ENCODE measurements at regions not wholly inside any gene's neighbourhood (a gene's known extent, or its start where the extent isn't known, plus 50 kb on each side); places are given as distances from the start of the nearest gene placed in this dataset.
"Not testable (repeated sequence)": the region's sequence is repeated elsewhere in the genome, so short reads cannot be mapped to it uniquely, and the experiment has no call there.

GRCh38 chr2:51920509-51920908 is 888.6 kb upstream of the NRXN1 start:
- no peak for DNase-seq

GRCh38 chr2:51919395-51919794 is 887.5 kb upstream of the NRXN1 start:
- DNase-seq: no peak

GRCh38 chr2:51918113-51918512 is 886.2 kb upstream of the NRXN1 start:
- DNase-seq: no peak

GRCh38 chr2:51903728-51904127 is 871.8 kb upstream of the NRXN1 start:
- no peak for DNase-seq

DNA sequence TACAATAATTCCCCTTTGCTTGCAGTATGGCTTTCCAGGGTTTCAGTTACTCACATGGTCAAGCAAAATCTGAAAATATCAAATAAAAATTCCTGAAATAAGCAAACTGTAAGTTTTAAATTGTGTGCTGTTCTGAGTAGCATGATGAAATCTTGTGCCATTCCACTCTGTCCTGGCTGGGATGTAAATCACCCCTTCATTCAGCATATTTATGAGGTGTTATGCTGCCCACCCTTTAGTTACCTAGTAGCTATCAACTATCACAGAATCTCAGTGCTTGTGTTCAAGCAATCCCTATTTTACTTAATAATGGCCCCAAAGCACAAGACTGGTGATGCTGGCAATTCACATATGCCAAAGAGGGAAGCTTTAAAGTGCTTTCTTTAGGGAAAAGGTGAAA is 867.7 kb upstream of the NRXN1 start:
- no peak for DNase-seq

GRCh38 chr2:51894584-51894983 is 862.7 kb upstream of the NRXN1 start:
- DNase-seq: not testable (repeated sequence)

DNA sequence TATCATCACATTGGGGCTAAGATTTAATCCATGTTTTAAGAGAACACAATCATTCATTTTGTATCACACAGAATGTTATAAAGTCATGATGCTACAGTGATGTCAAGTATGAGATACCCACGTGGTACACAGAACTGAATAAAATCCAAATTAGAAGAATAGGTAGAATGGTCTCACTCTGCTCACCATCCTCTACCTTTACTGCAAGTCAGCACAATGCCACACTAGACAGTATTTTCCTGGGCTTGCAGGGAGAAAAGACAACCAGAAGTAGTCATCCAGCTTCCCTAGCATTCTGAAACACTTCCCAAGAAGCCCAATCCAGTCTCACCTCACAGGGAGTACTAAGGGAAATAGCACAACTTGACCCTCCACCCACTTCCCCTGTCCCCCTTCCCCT is 856.2 kb upstream of the NRXN1 start:
- no peak for DNase-seq

- DNase-seq: no peak
Measured at GRCh38 chr2:51881673-51882072, 849.7 kb upstream of the NRXN1 start.

GRCh38 chr2:51880153-51880552 is 848.2 kb upstream of the NRXN1 start:
- no peak for DNase-seq

GRCh38 chr2:51866361-51866760 is 834.4 kb upstream of the NRXN1 start:
- no peak for DNase-seq

DNA sequence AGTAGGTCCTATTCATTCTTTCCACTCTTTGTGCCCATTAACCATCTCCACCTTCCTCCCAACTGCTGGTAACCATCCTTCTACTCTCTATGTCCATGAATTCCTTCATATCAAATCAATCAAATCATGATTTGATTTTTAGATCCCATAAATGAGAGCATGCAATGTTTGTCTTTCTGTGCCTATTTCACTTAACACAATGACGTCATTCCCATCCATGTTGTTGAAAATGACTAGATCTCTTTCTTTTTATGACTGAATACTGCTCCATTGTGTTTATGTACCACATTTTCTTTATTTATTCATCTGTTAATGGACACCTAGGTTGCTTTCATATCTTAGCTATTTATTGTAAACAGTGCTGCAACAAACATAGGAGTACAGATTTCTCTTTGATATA is 827.3 kb upstream of the NRXN1 start:
- no peak for DNase-seq

DNA sequence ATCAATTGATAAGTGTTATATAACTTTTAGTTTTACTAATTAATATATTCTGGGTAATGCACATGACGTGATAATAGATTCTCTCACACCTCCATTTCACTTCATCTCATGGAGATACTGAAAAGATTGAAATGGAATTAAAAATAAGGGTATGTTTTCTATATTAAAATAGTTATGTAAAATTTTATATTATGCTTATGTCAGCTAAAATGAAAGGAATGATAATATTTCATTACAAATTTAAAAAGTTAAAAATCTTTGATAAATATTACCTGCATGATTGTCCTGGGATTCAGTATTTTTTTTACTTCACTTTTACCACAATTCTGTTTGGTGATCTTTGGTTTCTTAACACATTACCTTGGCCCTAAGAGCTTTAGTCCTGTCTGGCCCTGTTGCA is 823.8 kb upstream of the NRXN1 start:
- DNase-seq: no peak

- DNase-seq: no peak
Measured at GRCh38 chr2:51846796-51847195, 814.9 kb upstream of the NRXN1 start.

DNA sequence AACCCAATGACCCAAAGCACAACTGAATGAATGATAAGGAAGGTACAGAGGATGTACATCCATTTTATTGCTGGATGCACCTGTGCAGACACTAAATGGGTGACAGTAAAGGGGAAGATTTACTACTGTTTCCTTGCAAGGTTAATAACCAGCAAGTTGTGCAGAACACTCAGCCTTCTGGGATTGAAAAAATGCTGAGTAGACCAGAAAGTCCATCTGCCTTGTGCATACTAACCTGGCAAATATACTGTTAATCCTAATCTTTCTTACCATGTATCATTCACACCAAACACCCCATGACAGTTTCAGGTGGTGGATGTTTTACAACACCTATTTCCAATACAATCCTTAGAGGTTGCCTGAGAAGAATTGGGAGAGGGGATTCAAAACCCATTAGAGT is 814.1 kb upstream of the NRXN1 start:
- DNase-seq: no peak

DNA sequence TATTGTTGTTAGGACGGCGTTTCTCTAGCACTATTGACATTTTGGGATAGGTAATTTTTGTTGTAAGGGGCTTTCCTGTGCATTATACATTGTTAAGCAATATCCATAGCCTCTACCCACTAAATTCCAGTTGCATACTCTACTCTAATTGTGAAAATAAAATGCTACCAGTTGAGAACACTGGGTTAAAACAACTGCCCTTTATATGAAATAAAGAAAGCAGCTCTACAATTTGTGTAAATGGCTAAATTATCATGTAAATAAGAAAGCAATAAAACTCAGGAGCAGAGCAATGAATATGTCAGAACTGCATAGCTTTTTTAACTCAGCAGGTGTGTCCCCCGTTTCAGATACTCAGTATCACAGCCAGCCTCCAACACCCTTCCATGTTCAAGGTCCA is 812.7 kb upstream of the NRXN1 start:
- no peak for DNase-seq

- DNase-seq: no peak
Measured at GRCh38 chr2:51829477-51829876, 797.5 kb upstream of the NRXN1 start.

DNA sequence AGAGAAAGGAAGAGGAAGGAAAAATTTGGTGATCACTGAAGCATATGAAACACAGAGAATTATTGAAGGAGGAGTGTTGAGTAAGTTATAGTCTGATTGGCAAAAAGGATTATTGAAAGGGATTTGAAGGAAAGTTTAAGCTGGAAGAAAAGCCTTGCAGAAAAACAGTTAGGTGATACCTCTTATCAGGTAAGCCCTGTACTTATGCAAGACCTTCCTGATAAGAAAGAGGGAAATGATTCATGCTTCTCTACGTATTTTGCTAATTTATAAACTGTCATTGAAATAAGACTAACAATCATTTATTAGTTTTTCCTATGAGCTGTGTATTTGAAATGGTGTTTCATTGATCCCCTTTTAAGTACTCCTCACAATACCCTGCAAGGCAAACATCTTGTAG is 793.9 kb upstream of the NRXN1 start:
- DNase-seq: no peak

GRCh38 chr2:51813247-51813646 is 781.3 kb upstream of the NRXN1 start:
- no peak for DNase-seq

DNA sequence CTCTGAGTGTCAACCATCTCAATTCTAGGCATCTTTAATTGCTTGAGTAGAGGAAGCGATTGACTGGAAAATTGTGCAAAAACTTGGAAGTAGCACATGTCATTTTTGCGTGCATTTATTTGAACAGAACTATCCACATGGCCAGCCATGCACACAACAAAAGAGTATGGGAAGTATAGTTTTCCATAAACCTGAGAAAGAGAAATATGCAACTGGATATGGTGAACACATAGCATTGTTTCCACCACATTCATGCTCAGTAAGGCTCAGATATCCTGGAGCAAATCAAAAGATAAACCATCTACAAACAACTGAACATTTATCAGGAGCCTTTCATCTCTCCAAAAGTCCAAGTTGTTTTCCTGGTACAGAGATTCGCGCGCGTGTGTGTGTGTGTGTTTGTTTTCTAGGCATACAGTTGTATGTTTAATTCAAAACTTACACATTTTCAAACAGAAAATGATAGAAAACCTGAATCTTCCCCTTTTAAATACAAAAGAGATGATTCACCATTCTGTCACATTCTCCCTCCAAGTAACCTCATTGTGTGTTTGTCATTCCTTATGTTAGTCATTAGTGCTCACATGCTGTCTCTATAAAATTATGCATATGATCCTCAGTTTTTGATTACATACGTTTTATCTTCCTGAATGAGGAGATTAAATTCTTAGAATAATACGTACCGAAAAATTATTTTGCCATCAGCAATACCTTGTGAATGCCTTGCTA is 780.4 kb upstream of the NRXN1 start:
- DNase-seq: no peak

DNA sequence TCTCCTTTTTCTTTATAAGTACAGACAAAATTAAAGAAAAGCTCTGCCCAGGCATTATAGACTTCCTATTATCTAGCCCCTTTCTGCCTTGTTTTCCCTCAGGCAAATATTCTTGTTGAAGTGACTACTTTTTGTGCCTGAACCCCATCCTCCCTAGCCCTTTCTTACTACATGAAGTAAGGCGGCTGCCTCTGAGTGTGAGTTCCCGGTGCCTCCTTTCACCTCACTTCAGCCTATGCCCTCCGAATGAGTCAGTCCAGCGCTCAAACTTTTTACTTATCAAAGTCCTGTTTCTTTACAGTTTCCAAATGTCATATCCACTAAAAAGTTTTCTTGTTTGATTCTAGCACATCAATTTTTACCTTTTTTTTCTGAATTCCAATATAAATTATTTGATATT is 778.3 kb upstream of the NRXN1 start:
- DNase-seq: no peak

DNA sequence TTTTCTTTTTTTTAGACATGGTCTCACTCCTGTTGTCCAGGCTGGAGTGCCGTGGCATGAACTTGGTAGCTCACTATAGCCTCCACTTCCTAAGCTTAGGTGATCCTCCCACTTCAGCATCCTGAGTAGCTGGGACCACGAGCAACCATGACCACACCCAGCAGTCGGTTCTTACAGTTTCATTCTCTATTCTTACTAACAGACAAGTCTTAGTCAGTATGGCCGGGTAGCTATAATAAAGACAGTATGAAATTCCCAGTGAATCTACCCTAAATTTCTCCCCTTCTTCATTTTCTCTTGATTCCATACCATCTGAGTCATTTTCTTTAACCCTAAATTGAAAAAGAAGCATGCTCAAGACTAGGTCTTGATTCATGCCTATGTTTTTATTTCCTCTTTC is 775.3 kb upstream of the NRXN1 start:
- DNase-seq: no peak

DNA sequence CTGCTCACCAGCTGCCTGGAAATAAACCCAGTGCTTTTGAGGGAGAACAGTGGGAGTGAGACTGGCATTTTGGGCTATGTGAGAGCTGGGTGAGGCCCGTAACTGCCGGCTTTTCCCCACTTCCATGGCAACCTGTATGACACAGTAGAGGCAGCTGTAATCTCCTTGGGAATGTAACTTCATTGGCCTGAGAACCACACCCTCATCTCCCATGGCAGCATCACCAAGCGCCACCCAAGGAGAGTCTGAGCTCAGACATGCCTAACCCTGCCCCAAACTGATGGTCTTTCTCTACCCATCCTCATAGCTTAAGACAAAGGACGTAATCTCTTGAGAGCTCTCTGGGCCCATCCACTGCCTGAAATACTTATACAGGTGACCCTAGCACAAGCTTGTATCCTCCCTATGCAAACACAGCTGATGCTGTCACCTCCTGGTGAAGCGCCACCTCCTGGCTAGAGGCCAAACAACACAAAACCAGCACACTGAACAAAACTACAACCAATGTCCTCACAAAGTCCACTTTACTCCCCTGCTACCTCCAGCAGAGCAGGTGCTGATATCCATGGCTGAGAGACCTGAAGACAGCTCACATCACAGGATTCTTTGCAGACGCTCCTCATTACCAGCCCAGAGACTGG is 763.4 kb upstream of the NRXN1 start:
- DNase-seq: no peak

- no peak for DNase-seq
Measured at GRCh38 chr2:51791496-51791895, 759.6 kb upstream of the NRXN1 start.

- DNase-seq: no peak
Measured at GRCh38 chr2:51790854-51791253, 758.9 kb upstream of the NRXN1 start.
